HepG2 (cell line): ENCODE measurements at regions not wholly inside any gene's neighbourhood (a gene's known extent, or its start where the extent isn't known, plus 50 kb on each side); places are given as distances from the start of the nearest gene placed in this dataset.

Source experiments
- ATAC-seq: fragments of 200-7000 bp; cut with Tn5 transposase; 3 replicates; pipeline ENCODE4 v1.9.1; 2020; ENCODE audit warnings: mild to moderate bottlenecking, moderate library complexity
- BruUV-seq: library from RNA; stranded (reverse); fragments of 400-500 nt; replicated peaks from 2 replicates; lab custom pipeline; 2021; lab: Mats Ljungman, UMichigan
- CTCF ChIA-PET: fragments of 300-600 bp; formaldehyde crosslinking; extraction: SDS; loops from one replicate; lab custom pipeline; 2021; ENCODE audit warnings: low total read pairs, inconsistent platforms, low intra/inter-chr PET ratio; lab: Yijun Ruan, JAX
- POLR2A ChIA-PET: fragments of 350-600 bp; sonication (Branson Sonifier 250); formaldehyde crosslinking; loops from one replicate; lab custom pipeline; 2020; ENCODE audit warnings: antibody characterized with exemption, inconsistent platforms; lab: Yijun Ruan, JAX
- DNase-seq: peaks from one replicate; pipeline ENCODE4 v3.0.0-alpha.2; 2015; ENCODE audit warnings: low spot score
- FAIRE-seq: peaks from 3 replicates; lab custom pipeline; 2011; peaks lifted over from hg19 to GRCh38; lab: Jason Lieb, UNC
- H2AFZ ChIP-seq: one replicate; pipeline ENCODE4 v1.6.1; 2011; ENCODE audit warnings: low read length, inconsistent platforms
- H3K27ac ChIP-seq: fragments of 300-600 bp; 3 replicates; pipeline ENCODE4 v1.8.0; 2011; ENCODE audit warnings: mixed run types, mild to moderate bottlenecking, mixed read lengths, low read length, inconsistent platforms; ENCODE audit not compliant: insufficient read depth; ENCODE audit errors: extremely low read length
- H3K27me3 ChIP-seq, 2 experiments: fragments of 200-600 bp in 1 of 2; 2 replicates in 1 of 2; 3 replicates in 1 of 2; pipeline versions ENCODE4 v1.6.0 to v1.8.0; 2011; ENCODE audit warnings: low read length in 2 of 2, mild to moderate bottlenecking in 2 of 2, moderate library complexity in 2 of 2, inconsistent platforms in 1 of 2; ENCODE audit not compliant: insufficient read depth in 2 of 2, control insufficient read depth in 1 of 2
- H3K36me3 ChIP-seq, 2 experiments: fragments of 200-600 bp in 1 of 2; replicated peaks in 1 of 2; 2 replicates in 1 of 2; 3 replicates in 1 of 2; pipeline versions ENCODE4 v1.5.1 to v1.8.0; 2011; ENCODE audit warnings: low read length in 2 of 2, inconsistent platforms in 1 of 2; ENCODE audit not compliant: insufficient read depth in 2 of 2, control insufficient read depth in 1 of 2
- H3K4me1 ChIP-seq: 2 replicates; pipeline ENCODE4 v1.5.1; 2012; ENCODE audit warnings: low read length, inconsistent platforms; ENCODE audit not compliant: insufficient read depth
- H3K4me2 ChIP-seq: 2 replicates; pipeline ENCODE4 v1.6.0; 2011; ENCODE audit warnings: low read depth, low read length, inconsistent platforms
- H3K4me3 ChIP-seq, 3 experiments: fragments of 200-600 bp in 1 of 3; sonication (generic), shearing (Covaris generic) in 1 of 3; replicated peaks in 1 of 3; 2 replicates each; pipeline ENCODE4 v1.5.1; 2011 to 2016; ENCODE audit warnings: low read length in 3 of 3, inconsistent platforms in 2 of 3, low read depth in 2 of 3, mild to moderate bottlenecking in 2 of 3, control low read depth in 1 of 3, mixed read lengths in 1 of 3; ENCODE audit not compliant: insufficient read depth in 1 of 3
- H3K79me2 ChIP-seq: one replicate; pipeline ENCODE4 v1.6.1; 2011; ENCODE audit warnings: low read length, inconsistent platforms; ENCODE audit not compliant: insufficient read depth
- H3K9ac ChIP-seq: 2 replicates; pipeline ENCODE4 v1.6.0; 2011; ENCODE audit warnings: mild to moderate bottlenecking, low read depth, low read length, inconsistent platforms; ENCODE audit not compliant: insufficient read depth
- H3K9me3 ChIP-seq: 2 replicates; pipeline ENCODE4 v1.5.1; 2012; ENCODE audit warnings: mild to moderate bottlenecking, low read length
- H4K20me1 ChIP-seq: 2 replicates; pipeline ENCODE4 v1.6.0; 2011; ENCODE audit warnings: inconsistent platforms, mild to moderate bottlenecking, low read length, moderate library complexity; ENCODE audit not compliant: insufficient read depth
- DNMT3B ChIP-seq: conservative IDR thresholded peaks from 2 replicates; pipeline ENCODE4 v1.6.1; 2016; ENCODE audit warnings: missing biosample characterization, control low read depth
- EED ChIP-seq: sonication (generic); formaldehyde crosslinking; IDR thresholded peaks from 2 replicates; pipeline ENCODE4 v1.5.0; 2020; ENCODE audit warnings: mild to moderate bottlenecking, missing genetic modification reagents
- FOSL1 ChIP-seq: sonication (generic); formaldehyde crosslinking; IDR thresholded peaks from 2 replicates; pipeline ENCODE4 v1.9.0; 2021; ENCODE audit warnings: missing genetic modification reagents, borderline replicate concordance
- FOXP4 ChIP-seq: sonication (generic); formaldehyde crosslinking; IDR thresholded peaks from 2 replicates; pipeline ENCODE4 v1.4.0; 2020; ENCODE audit warnings: missing genetic modification reagents
- HMG20B ChIP-seq: conservative IDR thresholded peaks from 2 replicates; pipeline ENCODE4 v1.6.1; 2016; ENCODE audit warnings: missing genetic modification reagents, missing compliant biosample characterization
- KAT7 ChIP-seq: IDR thresholded peaks from 2 replicates; pipeline ENCODE4 v1.6.1; 2018; ENCODE audit warnings: borderline replicate concordance, missing compliant biosample characterization
- MAFF ChIP-seq: IDR thresholded peaks from 2 replicates; pipeline ENCODE4 v1.6.1; 2011; ENCODE audit warnings: low read depth, low read length, improper control_type of control experiment
- MAFK ChIP-seq, 2 experiments: IDR thresholded peaks in 1 of 2; conservative IDR thresholded peaks in 1 of 2; 2 replicates each; pipeline ENCODE4 v1.6.1; 2011; ENCODE audit warnings: improper control_type of control experiment in 2 of 2, low read length in 2 of 2
- RELA ChIP-seq: sonication (generic); formaldehyde crosslinking; IDR thresholded peaks from 2 replicates; pipeline ENCODE4 v1.4.0; 2020; ENCODE audit warnings: missing genetic modification reagents
- RXRB ChIP-seq: IDR thresholded peaks from 2 replicates; pipeline ENCODE4 v1.6.1; 2016; ENCODE audit warnings: borderline replicate concordance, missing genetic modification reagents, missing compliant biosample characterization
- SSRP1 ChIP-seq: IDR thresholded peaks from 2 replicates; pipeline ENCODE4 v1.6.1; 2016; ENCODE audit warnings: control low read depth
- ZFAT ChIP-seq: sonication (generic); formaldehyde crosslinking; conservative IDR thresholded peaks from 2 replicates; pipeline ENCODE4 v1.8.1; 2023; ENCODE audit warnings: missing genetic modification reagents, inconsistent platforms
- ZNF138 ChIP-seq: sonication (generic); formaldehyde crosslinking; IDR thresholded peaks from 2 replicates; pipeline ENCODE4 v1.5.0; 2020; ENCODE audit warnings: mild to moderate bottlenecking, low read depth, missing genetic modification reagents
- ZNF549 ChIP-seq: sonication (generic); formaldehyde crosslinking; IDR thresholded peaks from 2 replicates; pipeline ENCODE4 v1.5.0; 2020; ENCODE audit warnings: missing genetic modification reagents
- WGBS: methylation state at CpG from one replicate; pipeline ENCODE4 v1.1.6; 2017; ENCODE audit warnings: low lambda C conversion rate; 5-methylcytosine and 5-hydroxymethylcytosine counted together
- in situ Hi-C: cut with HindIII; loops from 2 replicates; pipeline ENCODE4 v1.10.0; 2017; ENCODE audit warnings: low pct_unique_long_range_greater_than_20kb; ENCODE audit not compliant: extremely low pct_ligation_motif_present
- intact Hi-C: fragments of 100-400 bp; cut with micrococcal nuclease; formaldehyde crosslinking; loops from one replicate; pipeline ENCODE4 v1.10.0; 2022; ENCODE audit not compliant: unreplicated experiment

- in situ Hi-C loops (no loop called here), intact Hi-C loops (no loop called here)
- no peak for FAIRE-seq
- Histone ChIP-seq H3K27ac (no peak overlapping the region), H3K79me2 (no peaks in the 10 kb centered on the region), H3K36me3 (no peaks in the 10 kb centered on the region), H4K20me1 (no peaks in the 10 kb centered on the region), H3K9ac (no peak overlapping the region), H3K4me3 (no peak overlapping the region), H3K9me3 (no peaks in the 10 kb centered on the region), H3K4me2 (no peak overlapping the region), H3K27me3 (peaks cover 0 to 6% of the 10 kb centered on the region in 2 experiments; a peak in 1 of 5 replicates), H3K4me1 (peaks cover 8% of the 10 kb centered on the region), H2AFZ (no peak overlapping the region)
- 3% methylated on average over 1 of the region's 1 CpG for WGBS
- CTCF ChIA-PET: no interaction called here
- POLR2A ChIA-PET: no interaction called here
- no peak for TF ChIP-seq DNMT3B (CRISPR knock-in tag)
- TF ChIP-seq SSRP1 (CRISPR knock-in tag): no peak
- TF ChIP-seq FOSL1 (CRISPR knock-in tag): no peak
- TF ChIP-seq HMG20B (CRISPR knock-in tag): no peak
- TF ChIP-seq ZNF138: no peak
- TF ChIP-seq KAT7: no peak
- no peak for TF ChIP-seq RXRB (CRISPR knock-in tag)
- no peak for TF ChIP-seq RELA (CRISPR knock-in tag)
- ATAC-seq: no peak
- BruUV-seq: no TSS peak
- no peak for DNase-seq
Observed at GRCh38 chr2:41900101-41900577, 147.7 kb upstream of the PKDCC start.

GRCh38 chr2:41902897-41903296 is 144.9 kb upstream of the PKDCC start:
- in situ Hi-C loops (no loop called here), intact Hi-C loops (no loop called here)
- Histone ChIP-seq H3K4me2 (no peak overlapping the region), H2AFZ (no peak overlapping the region), H3K4me1 (no peaks in the 10 kb centered on the region), H3K36me3 (no peaks in the 10 kb centered on the region)
- no peak for FAIRE-seq
- BruUV-seq: no TSS peak
- CTCF ChIA-PET: no interaction called here
- DNase-seq: no peak
- TF ChIP-seq FOXP4 (no peak), ZFAT (CRISPR knock-in tag) (no peak), ZNF549 (CRISPR knock-in tag) (no peak), MAFF (peak; percentile 80), MAFK (conservative IDR thresholded peaks at IDR 0.05 in 1 of 2, IDR thresholded peaks at IDR 0.05 in 1 of 2; ENCODE audit: low read length in 2 of 2) (peak; percentile 80 to 92), EED (CRISPR knock-in tag) (no peak)
- TF ChIP-seq, all 625 proteins: peak for 2
- ATAC-seq: no peak
- Histone ChIP-seq H3K9me3 (no peaks in the 10 kb centered on the region), H3K27me3 (peaks cover 2 to 6% of the 10 kb centered on the region in 2 experiments; a peak in 3 of 5 replicates), H3K4me3 (no peak overlapping the region), H3K9ac (no peak overlapping the region), H4K20me1 (no peaks in the 10 kb centered on the region), H3K27ac (no peak overlapping the region), H3K79me2 (no peaks in the 10 kb centered on the region)
- POLR2A ChIA-PET: no interaction called here
- 24% methylated on average over 2 of the region's 2 CpGs for WGBS
